ENCODE measurements at regions not wholly inside any gene's neighbourhood (a gene's known extent, or its start where the extent isn't known, plus 50 kb on each side); places are given as distances from the start of the nearest gene placed in this dataset.

DNA sequence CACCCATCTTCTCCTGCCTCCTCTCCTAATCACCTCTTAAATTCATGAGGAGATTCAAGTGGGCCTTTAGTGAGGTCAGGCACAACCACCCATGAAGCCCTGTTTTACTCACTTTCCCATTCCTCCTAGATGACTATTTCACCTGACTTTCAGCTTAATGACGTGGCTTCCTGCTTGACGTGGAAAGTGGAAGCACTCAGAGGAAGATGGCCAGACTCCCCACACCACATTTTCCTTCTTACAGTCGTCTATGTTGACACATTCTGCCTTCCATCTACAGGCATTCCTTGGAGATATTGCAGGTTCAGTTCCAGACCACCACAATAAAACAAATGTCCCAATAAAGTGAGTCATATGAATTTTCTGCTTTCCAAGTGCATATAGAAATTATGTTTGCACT is 146.4 kb upstream of the TAS2R1 start:
- no peak for TF ChIP-seq ZNF565 (CRISPR knock-in tag; conservative IDR thresholded peaks at IDR 0.05; ENCODE audit: low read depth)
- TF ChIP-seq ZNF8 (CRISPR knock-in tag; IDR thresholded peaks at IDR 0.05): no peak
- TF ChIP-seq, protein P1, sequence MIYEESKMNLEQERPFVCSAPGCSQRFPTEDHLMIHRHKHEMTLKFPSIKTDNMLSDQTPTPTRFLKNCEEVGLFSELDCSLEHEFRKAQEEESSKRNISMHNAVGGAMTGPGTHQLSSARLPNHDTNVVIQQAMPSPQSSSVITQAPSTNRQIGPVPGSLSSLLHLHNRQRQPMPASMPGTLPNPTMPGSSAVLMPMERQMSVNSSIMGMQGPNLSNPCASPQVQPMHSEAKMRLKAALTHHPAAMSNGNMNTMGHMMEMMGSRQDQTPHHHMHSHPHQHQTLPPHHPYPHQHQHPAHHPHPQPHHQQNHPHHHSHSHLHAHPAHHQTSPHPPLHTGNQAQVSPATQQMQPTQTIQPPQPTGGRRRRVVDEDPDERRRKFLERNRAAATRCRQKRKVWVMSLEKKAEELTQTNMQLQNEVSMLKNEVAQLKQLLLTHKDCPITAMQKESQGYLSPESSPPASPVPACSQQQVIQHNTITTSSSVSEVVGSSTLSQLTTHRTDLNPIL (CRISPR knock-in tag; IDR thresholded peaks at IDR 0.05; ENCODE audit: low read depth): no peak
- TF ChIP-seq ESRRG (CRISPR knock-in tag; IDR thresholded peaks at IDR 0.05): no peak
- TF ChIP-seq, protein P2, sequence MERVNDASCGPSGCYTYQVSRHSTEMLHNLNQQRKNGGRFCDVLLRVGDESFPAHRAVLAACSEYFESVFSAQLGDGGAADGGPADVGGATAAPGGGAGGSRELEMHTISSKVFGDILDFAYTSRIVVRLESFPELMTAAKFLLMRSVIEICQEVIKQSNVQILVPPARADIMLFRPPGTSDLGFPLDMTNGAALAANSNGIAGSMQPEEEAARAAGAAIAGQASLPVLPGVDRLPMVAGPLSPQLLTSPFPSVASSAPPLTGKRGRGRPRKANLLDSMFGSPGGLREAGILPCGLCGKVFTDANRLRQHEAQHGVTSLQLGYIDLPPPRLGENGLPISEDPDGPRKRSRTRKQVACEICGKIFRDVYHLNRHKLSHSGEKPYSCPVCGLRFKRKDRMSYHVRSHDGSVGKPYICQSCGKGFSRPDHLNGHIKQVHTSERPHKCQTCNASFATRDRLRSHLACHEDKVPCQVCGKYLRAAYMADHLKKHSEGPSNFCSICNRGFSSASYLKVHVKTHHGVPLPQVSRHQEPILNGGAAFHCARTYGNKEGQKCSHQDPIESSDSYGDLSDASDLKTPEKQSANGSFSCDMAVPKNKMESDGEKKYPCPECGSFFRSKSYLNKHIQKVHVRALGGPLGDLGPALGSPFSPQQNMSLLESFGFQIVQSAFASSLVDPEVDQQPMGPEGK (CRISPR knock-in tag; IDR thresholded peaks at IDR 0.05; ENCODE audit: borderline replicate concordance): no peak

Data from SK-N-SH treated with all-trans-retinoic acid at 6 μM for 48 hours (cell line).